ENCODE measurements at regions not wholly inside any gene's neighbourhood (a gene's known extent, or its start where the extent isn't known, plus 50 kb on each side); places are given as distances from the start of the nearest gene placed in this dataset.

DNA sequence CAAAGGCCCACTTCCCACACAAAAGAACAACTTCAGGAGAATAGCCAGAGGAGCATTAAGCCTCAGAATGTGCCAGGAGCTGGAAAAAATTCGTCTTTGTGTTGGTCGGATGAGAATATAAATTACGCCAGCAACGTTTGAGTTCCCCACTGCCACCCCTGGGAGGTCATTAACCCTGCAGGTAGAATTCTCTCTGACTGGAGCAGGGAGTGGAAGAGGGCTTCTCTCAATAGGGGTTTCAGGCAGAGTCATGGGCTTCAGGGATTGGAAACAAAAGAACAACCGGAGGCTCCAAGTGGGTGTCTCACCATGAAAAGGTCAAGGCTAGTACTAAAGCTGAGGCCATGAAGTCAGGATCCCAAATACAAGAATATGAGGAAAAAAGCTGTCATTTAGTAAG is 69.0 kb upstream of the DDX18 start:
- intact Hi-C loops (cut with micrococcal nuclease): no loop called here
- Histone ChIP-seq H3K4me3 (no peak overlapping the region), H3K9me3 (replicated peaks) (no peaks in the 10 kb centered on the region), H3K4me1 (no peaks in the 10 kb centered on the region), H3K27ac (replicated peaks) (no peak overlapping the region), H3K27me3 (ENCODE audit: low read depth) (peaks cover 7% of the 10 kb centered on the region), H3K36me3 (no peaks in the 10 kb centered on the region)
- DNase-seq: no peak
- TF ChIP-seq, protein P1, sequence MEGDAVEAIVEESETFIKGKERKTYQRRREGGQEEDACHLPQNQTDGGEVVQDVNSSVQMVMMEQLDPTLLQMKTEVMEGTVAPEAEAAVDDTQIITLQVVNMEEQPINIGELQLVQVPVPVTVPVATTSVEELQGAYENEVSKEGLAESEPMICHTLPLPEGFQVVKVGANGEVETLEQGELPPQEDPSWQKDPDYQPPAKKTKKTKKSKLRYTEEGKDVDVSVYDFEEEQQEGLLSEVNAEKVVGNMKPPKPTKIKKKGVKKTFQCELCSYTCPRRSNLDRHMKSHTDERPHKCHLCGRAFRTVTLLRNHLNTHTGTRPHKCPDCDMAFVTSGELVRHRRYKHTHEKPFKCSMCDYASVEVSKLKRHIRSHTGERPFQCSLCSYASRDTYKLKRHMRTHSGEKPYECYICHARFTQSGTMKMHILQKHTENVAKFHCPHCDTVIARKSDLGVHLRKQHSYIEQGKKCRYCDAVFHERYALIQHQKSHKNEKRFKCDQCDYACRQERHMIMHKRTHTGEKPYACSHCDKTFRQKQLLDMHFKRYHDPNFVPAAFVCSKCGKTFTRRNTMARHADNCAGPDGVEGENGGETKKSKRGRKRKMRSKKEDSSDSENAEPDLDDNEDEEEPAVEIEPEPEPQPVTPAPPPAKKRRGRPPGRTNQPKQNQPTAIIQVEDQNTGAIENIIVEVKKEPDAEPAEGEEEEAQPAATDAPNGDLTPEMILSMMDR (IDR thresholded peaks at IDR 0.05; ENCODE audit: borderline replicate concordance): no peak

DNA sequence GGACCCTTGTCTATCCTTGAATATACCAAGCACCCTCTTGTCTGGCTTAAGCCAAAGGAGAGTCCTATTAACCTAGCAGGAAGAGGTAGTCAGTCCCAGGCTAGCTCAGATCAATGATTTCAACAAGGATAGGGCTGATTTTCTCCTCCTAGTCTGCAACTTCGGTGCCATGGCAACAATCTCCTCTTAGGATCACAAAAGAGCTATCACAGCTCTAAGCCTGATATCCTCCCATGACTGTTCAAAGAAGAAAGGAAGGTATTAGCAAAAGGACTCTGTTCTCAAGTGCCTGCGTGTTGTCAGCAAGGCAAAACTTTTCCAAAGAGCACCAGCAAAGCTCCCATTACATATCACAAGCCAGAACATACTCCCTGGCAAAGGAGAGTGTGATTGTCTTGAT is 58.7 kb upstream of the DDX18 start:
- no peak for DNase-seq
- Histone ChIP-seq H3K27ac (replicated peaks) (no peak overlapping the region), H3K27me3 (ENCODE audit: low read depth) (no peaks in the 10 kb centered on the region), H3K4me1 (no peaks in the 10 kb centered on the region), H3K36me3 (no peaks in the 10 kb centered on the region), H3K4me3 (no peak overlapping the region), H3K9me3 (replicated peaks) (peaks cover 22% of the 10 kb centered on the region)
- intact Hi-C loops (cut with micrococcal nuclease): no loop called here
- TF ChIP-seq, protein P1 (IDR thresholded peaks at IDR 0.05; ENCODE audit: borderline replicate concordance): no peak

DNA sequence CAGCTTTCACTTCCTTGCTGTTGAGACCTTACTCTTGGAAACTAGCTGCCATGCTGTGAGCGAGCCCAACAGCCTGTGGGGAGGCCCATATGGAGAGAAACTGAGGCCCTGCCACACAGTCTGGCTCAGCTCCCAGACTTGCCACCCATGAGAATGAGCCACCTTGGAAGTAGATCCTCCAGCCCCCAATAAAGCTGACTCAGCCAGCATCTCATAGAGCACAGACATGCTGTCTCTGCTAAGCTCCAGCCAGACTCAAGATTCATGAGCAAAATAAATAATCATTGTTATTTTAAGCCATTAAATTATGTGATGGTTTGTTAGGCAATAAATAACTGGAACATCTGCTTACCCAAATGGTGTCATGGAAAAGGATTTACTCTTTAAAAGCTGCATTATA is 53.6 kb upstream of the DDX18 start:
- H3K4me1 ChIP-seq: no peaks in the 10 kb centered on the region
- no peak overlapping the region for H3K27ac ChIP-seq (replicated peaks)
- H3K9me3 ChIP-seq (replicated peaks): peaks cover 12% of the 10 kb centered on the region
- TF ChIP-seq, protein P1 (IDR thresholded peaks at IDR 0.05; ENCODE audit: borderline replicate concordance): no peak
- H3K27me3 ChIP-seq (ENCODE audit: low read depth): no peaks in the 10 kb centered on the region
- intact Hi-C loops (cut with micrococcal nuclease): no loop called here
- no peak for DNase-seq
- no peaks in the 10 kb centered on the region for H3K36me3 ChIP-seq
- no peak overlapping the region for H3K4me3 ChIP-seq

DNA sequence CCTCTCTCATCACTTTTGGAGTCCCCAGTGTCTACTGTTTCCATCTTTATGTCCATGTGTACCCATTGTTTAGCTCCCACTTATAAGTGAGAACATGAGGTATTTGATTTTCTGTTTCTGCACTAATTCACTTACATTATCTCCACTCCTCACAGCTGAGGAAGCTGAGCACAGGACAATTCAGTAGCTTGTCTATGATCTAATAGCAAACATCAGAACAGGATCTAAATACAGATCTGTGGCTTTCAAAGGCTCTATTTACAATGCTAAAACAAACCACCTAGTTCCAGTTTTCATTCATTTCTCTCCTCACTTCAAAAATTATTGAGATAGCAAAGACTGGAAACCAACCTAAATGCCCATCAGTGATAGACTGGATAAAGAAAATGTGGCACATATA is 52.0 kb upstream of the DDX18 start:
- intact Hi-C loops (cut with micrococcal nuclease): no loop called here
- Histone ChIP-seq H3K36me3 (no peaks in the 10 kb centered on the region), H3K4me3 (no peak overlapping the region), H3K27me3 (ENCODE audit: low read depth) (no peaks in the 10 kb centered on the region), H3K9me3 (replicated peaks) (peaks cover 12% of the 10 kb centered on the region), H3K4me1 (no peaks in the 10 kb centered on the region), H3K27ac (replicated peaks) (no peak overlapping the region)
- no peak for DNase-seq
- TF ChIP-seq, protein P1 (IDR thresholded peaks at IDR 0.05; ENCODE audit: borderline replicate concordance): no peak

DNA sequence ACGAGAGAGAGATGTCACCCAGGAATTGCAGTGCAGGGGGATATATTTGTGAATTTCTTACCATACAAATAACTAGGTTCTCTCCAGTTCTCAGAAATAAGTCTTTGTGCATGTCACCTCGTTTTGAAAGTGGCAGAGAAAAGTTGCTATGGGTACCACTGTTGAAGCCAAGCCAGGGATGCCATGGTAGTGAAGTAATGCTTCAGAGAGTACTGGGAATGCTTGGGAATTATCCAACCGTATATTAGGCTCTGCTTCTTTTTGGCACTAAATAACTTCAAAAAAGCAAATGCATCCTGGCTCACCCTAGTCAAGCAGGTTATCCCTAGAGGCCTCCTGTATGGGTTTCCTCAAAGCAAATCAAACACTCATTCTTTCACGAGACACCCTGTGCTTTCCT is 50.7 kb upstream of the DDX18 start:
- no peak for DNase-seq
- TF ChIP-seq, protein P1 (IDR thresholded peaks at IDR 0.05; ENCODE audit: borderline replicate concordance): no peak
- Histone ChIP-seq H3K36me3 (no peaks in the 10 kb centered on the region), H3K27me3 (ENCODE audit: low read depth) (no peaks in the 10 kb centered on the region), H3K27ac (replicated peaks) (no peak overlapping the region), H3K4me1 (no peaks in the 10 kb centered on the region), H3K9me3 (replicated peaks) (peaks cover 12% of the 10 kb centered on the region), H3K4me3 (no peak overlapping the region)
- intact Hi-C loops (cut with micrococcal nuclease): no loop called here

Data from left ventricle myocardium inferior (tissue), 1 donor.